ENCODE measurements at regions not wholly inside any gene's neighbourhood (a gene's known extent, or its start where the extent isn't known, plus 50 kb on each side); places are given as distances from the start of the nearest gene placed in this dataset.

DNA sequence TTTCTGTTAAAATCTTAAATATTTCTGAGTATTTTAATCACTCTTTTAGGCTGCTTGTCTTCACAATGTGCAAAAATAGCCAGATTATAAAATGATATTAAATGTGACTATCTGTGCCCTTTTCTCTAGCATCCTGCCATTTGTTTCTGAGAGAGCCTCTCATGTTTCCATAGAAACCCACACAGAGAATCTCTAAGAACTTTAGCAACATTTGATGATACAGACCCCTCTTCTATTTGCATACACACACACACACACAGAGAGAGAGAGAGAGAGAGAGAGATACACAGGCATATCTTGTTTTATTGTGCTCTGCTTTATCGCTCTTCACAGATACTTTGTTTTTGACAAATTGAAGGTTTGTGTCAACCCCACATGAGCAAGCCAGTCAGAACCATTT lies 134.5 kb upstream of the DDX18 start:
- TF ChIP-seq, protein P1, sequence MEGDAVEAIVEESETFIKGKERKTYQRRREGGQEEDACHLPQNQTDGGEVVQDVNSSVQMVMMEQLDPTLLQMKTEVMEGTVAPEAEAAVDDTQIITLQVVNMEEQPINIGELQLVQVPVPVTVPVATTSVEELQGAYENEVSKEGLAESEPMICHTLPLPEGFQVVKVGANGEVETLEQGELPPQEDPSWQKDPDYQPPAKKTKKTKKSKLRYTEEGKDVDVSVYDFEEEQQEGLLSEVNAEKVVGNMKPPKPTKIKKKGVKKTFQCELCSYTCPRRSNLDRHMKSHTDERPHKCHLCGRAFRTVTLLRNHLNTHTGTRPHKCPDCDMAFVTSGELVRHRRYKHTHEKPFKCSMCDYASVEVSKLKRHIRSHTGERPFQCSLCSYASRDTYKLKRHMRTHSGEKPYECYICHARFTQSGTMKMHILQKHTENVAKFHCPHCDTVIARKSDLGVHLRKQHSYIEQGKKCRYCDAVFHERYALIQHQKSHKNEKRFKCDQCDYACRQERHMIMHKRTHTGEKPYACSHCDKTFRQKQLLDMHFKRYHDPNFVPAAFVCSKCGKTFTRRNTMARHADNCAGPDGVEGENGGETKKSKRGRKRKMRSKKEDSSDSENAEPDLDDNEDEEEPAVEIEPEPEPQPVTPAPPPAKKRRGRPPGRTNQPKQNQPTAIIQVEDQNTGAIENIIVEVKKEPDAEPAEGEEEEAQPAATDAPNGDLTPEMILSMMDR (conservative IDR thresholded peaks at IDR 0.05 in 1 of 2, IDR thresholded peaks at IDR 0.05 in 1 of 2; ENCODE audit: low read depth in 1 of 2, low read length in 2 of 2), result no peak
- no peak for TF ChIP-seq EZH2 (IDR thresholded peaks at IDR 0.05; ENCODE audit: low read length, missing control alignments)

All from fibroblast of lung (primary cell).